Neural cell (in vitro differentiated cells): ENCODE measurements at regions not wholly inside any gene's neighbourhood (a gene's known extent, or its start where the extent isn't known, plus 50 kb on each side); places are given as distances from the start of the nearest gene placed in this dataset.

Source experiments
- H2AFZ ChIP-seq: fragments of 200-600, 300-800 bp; sonication (generic), shearing (Covaris generic); 2 replicates; pipeline ENCODE4 v1.6.0; 2014; ENCODE audit warnings: low read depth, mild to moderate bottlenecking, antibody characterized with exemption, low read length, moderate library complexity
- H3F3A ChIP-seq: fragments of 200-600 bp; shearing (Covaris generic); 2 replicates; pipeline ENCODE4 v1.6.1; 2016; ENCODE audit warnings: mild to moderate bottlenecking, moderate library complexity, mixed read lengths, antibody characterized with exemption, low read length; ENCODE audit not compliant: insufficient read depth, poor library complexity, severe bottlenecking
- H3K27ac ChIP-seq: fragments of 200-600, 300-800 bp; sonication (generic), shearing (Covaris generic); 2 replicates; pipeline ENCODE4 v1.5.1; 2014; ENCODE audit warnings: mild to moderate bottlenecking, low read length, moderate library complexity
- H3K27me3 ChIP-seq: fragments of 300-800, 200-600 bp; sonication (generic), shearing (Covaris generic); 2 replicates; pipeline ENCODE4 v1.6.0; 2014; ENCODE audit warnings: mild to moderate bottlenecking, low read depth, low read length, moderate library complexity; ENCODE audit not compliant: insufficient read depth
- H3K36me3 ChIP-seq: fragments of 300-800, 200-600 bp; sonication (generic), shearing (Covaris generic); 2 replicates; pipeline ENCODE4 v1.5.1; 2014; ENCODE audit warnings: mild to moderate bottlenecking, antibody characterized with exemption, low read length, moderate library complexity; ENCODE audit not compliant: insufficient read depth
- H3K4me2 ChIP-seq: fragments of 300-800, 200-600 bp; sonication (generic), shearing (Covaris generic); 2 replicates; pipeline ENCODE4 v1.6.0; 2014; ENCODE audit warnings: mild to moderate bottlenecking, low read length
- H3K4me3 ChIP-seq: fragments of 300-800, 200-600 bp; sonication (generic), shearing (Covaris generic); 2 replicates; pipeline ENCODE4 v1.5.1; 2014; ENCODE audit warnings: mild to moderate bottlenecking, low read length, moderate library complexity
- H3K79me2 ChIP-seq: fragments of 200-600 bp; shearing (Covaris generic); replicated peaks from 2 replicates; pipeline ENCODE4 v1.6.0; 2014; ENCODE audit warnings: mild to moderate bottlenecking, low read length, moderate library complexity; ENCODE audit not compliant: insufficient read depth
- H3K9ac ChIP-seq: fragments of 300-800, 200-600 bp; sonication (generic), shearing (Covaris generic); 2 replicates; pipeline ENCODE4 v1.6.1; 2016; ENCODE audit warnings: mild to moderate bottlenecking, low read length, mixed read lengths
- H3K9me2 ChIP-seq: fragments of 200-600 bp; shearing (Covaris generic); 2 replicates; pipeline ENCODE4 v1.6.1; 2016; ENCODE audit warnings: mild to moderate bottlenecking, low read length, mixed read lengths; ENCODE audit not compliant: insufficient read depth
- H3K9me3 ChIP-seq: fragments of 200-600, 300-800 bp; sonication (generic), shearing (Covaris generic); 2 replicates; pipeline ENCODE4 v1.6.1; 2016; ENCODE audit warnings: mild to moderate bottlenecking, mixed run types, low read length, moderate library complexity, mixed read lengths
- H4K20me1 ChIP-seq: fragments of 200-600 bp; shearing (Covaris generic); 2 replicates; pipeline ENCODE4 v1.6.1; 2016; ENCODE audit warnings: mild to moderate bottlenecking, mixed run types; ENCODE audit not compliant: insufficient read depth
- EP300 ChIP-seq: fragments of 450-650 bp; conservative IDR thresholded peaks from 2 replicates; pipeline ENCODE4 v1.6.1; 2014; ENCODE audit warnings: antibody characterized with exemption, mild to moderate bottlenecking, moderate library complexity; ENCODE audit not compliant: poor library complexity, severe bottlenecking
- EZH2 ChIP-seq: fragments of 200-600, 300-800 bp; shearing (Covaris generic), sonication (generic); IDR thresholded peaks from 2 replicates; pipeline ENCODE4 v1.6.1; 2014; ENCODE audit warnings: antibody characterized with exemption, low read length, borderline replicate concordance, mild to moderate bottlenecking; ENCODE audit not compliant: insufficient read depth, poor library complexity, severe bottlenecking
- MXI1 ChIP-seq: fragments of 450-650 bp; conservative IDR thresholded peaks from 2 replicates; pipeline ENCODE4 v1.6.1; 2014; ENCODE audit warnings: antibody characterized with exemption, mild to moderate bottlenecking; ENCODE audit not compliant: poor library complexity, severe bottlenecking
- POLR2AphosphoS5 ChIP-seq: IDR thresholded peaks from 2 replicates; pipeline ENCODE4 v1.6.1; 2012
- RAD21 ChIP-seq: fragments of 450-650 bp; conservative IDR thresholded peaks from 2 replicates; pipeline ENCODE4 v1.6.1; 2014; ENCODE audit warnings: antibody characterized with exemption, mild to moderate bottlenecking, moderate library complexity
- SMC3 ChIP-seq: fragments of 450-650 bp; conservative IDR thresholded peaks from 2 replicates; pipeline ENCODE4 v1.6.1; 2014; ENCODE audit warnings: antibody characterized with exemption, mild to moderate bottlenecking, moderate library complexity; ENCODE audit not compliant: poor library complexity
- TAF1 ChIP-seq: IDR thresholded peaks from 2 replicates; pipeline ENCODE4 v1.6.1; 2012; ENCODE audit warnings: low read depth
- TF ChIP-seq, protein P1 (sequence below): fragments of 450-650 bp; IDR thresholded peaks from 2 replicates; pipeline ENCODE4 v1.5.1; 2014; ENCODE audit warnings: antibody characterized with exemption, mild to moderate bottlenecking, moderate library complexity; ENCODE audit not compliant: poor library complexity, severe bottlenecking
- TF ChIP-seq, protein P2 (sequence below): IDR thresholded peaks from 2 replicates; pipeline ENCODE4 v1.6.1; 2012; ENCODE audit warnings: borderline replicate concordance

DNA sequence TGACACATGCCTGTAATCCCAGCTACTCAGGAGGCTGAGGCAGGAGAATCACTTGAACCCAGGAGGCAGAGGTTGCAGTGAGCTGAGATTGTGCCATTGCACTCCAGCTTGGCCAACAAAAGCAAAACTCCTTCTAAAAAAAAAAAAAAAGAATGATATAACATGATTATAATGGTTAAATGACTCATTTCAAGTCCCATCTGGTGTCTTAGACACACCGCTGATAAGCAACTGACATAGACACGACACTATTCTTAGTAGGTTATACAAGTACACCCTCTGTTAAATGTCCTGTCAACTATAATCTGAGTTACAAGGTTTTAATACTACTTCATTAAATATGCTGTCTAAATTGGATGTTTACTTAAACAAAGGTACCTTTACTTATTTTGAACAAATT lies 405.3 kb upstream of the CLINT1 start:
- Histone ChIP-seq H3K27me3 (no peaks in the 10 kb centered on the region), H3K36me3 (no peaks in the 10 kb centered on the region), H3K79me2 (no peaks in the 10 kb centered on the region), H3K27ac (no peak overlapping the region), H3K9me3 (no peaks in the 10 kb centered on the region), H3K4me2 (no peak overlapping the region), H4K20me1 (no peaks in the 10 kb centered on the region), H3K4me3 (no peak overlapping the region), H3K9me2 (no peaks in the 10 kb centered on the region), H3K9ac (no peak overlapping the region), H2AFZ (no peak overlapping the region), H3F3A (no peaks in the 10 kb centered on the region)
- TF ChIP-seq EZH2 (no peak), TAF1 (no peak), MXI1 (no peak), POLR2AphosphoS5 (no peak)
- TF ChIP-seq, protein P1, sequence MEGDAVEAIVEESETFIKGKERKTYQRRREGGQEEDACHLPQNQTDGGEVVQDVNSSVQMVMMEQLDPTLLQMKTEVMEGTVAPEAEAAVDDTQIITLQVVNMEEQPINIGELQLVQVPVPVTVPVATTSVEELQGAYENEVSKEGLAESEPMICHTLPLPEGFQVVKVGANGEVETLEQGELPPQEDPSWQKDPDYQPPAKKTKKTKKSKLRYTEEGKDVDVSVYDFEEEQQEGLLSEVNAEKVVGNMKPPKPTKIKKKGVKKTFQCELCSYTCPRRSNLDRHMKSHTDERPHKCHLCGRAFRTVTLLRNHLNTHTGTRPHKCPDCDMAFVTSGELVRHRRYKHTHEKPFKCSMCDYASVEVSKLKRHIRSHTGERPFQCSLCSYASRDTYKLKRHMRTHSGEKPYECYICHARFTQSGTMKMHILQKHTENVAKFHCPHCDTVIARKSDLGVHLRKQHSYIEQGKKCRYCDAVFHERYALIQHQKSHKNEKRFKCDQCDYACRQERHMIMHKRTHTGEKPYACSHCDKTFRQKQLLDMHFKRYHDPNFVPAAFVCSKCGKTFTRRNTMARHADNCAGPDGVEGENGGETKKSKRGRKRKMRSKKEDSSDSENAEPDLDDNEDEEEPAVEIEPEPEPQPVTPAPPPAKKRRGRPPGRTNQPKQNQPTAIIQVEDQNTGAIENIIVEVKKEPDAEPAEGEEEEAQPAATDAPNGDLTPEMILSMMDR, result no peak
- TF ChIP-seq, protein P2, sequence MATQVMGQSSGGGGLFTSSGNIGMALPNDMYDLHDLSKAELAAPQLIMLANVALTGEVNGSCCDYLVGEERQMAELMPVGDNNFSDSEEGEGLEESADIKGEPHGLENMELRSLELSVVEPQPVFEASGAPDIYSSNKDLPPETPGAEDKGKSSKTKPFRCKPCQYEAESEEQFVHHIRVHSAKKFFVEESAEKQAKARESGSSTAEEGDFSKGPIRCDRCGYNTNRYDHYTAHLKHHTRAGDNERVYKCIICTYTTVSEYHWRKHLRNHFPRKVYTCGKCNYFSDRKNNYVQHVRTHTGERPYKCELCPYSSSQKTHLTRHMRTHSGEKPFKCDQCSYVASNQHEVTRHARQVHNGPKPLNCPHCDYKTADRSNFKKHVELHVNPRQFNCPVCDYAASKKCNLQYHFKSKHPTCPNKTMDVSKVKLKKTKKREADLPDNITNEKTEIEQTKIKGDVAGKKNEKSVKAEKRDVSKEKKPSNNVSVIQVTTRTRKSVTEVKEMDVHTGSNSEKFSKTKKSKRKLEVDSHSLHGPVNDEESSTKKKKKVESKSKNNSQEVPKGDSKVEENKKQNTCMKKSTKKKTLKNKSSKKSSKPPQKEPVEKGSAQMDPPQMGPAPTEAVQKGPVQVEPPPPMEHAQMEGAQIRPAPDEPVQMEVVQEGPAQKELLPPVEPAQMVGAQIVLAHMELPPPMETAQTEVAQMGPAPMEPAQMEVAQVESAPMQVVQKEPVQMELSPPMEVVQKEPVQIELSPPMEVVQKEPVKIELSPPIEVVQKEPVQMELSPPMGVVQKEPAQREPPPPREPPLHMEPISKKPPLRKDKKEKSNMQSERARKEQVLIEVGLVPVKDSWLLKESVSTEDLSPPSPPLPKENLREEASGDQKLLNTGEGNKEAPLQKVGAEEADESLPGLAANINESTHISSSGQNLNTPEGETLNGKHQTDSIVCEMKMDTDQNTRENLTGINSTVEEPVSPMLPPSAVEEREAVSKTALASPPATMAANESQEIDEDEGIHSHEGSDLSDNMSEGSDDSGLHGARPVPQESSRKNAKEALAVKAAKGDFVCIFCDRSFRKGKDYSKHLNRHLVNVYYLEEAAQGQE, result no peak

DNA sequence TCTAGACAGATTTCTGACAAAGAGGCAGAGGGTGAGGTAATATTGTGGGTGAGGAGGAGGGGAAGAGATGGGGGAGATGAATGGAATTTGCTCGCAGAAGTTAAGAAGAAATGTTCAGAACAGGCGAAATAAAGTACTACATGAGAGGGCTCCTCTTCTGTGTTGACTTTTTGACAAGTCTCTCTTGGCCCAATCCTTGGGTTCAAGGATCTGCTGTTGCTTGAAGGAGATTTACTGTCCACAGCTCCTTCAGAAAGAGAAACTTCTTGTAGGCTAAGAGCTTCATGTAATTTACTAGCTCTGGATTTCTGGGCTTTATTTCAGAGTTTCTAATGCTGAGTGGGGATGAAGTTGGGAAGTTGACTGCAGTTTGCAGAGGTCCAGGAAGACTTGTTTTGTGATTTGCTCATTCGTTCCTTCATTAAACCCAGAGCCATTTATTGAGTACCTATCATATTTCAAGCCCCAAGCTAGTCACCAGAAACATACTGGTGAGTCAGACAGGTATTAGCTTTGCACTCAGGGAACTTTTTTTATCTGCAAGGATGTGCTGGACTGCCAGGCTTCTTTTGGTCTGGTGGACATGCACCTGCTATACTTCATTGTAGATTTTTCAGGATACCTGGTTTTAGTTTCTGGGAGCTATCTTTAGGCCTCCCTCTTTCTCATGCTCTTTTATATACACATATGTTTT lies 402.9 kb upstream of the CLINT1 start:
- H3K4me2 ChIP-seq, result no peak overlapping the region
- H3K9ac ChIP-seq, result no peak overlapping the region
- H3K27me3 ChIP-seq, result no peaks in the 10 kb centered on the region
- H2AFZ ChIP-seq, result no peak overlapping the region
- no peaks in the 10 kb centered on the region for H3F3A ChIP-seq
- no peak overlapping the region for H3K4me3 ChIP-seq
- H3K9me3 ChIP-seq, result no peaks in the 10 kb centered on the region
- H3K27ac ChIP-seq, result no peak overlapping the region
- no peaks in the 10 kb centered on the region for H3K79me2 ChIP-seq
- H4K20me1 ChIP-seq, result no peaks in the 10 kb centered on the region
- no peak for TF ChIP-seq MXI1
- no peak for TF ChIP-seq EP300
- no peak for TF ChIP-seq RAD21
- TF ChIP-seq SMC3, result no peak
- no peak for TF ChIP-seq POLR2AphosphoS5
- TF ChIP-seq, protein P2, result no peak
- TF ChIP-seq TAF1, result no peak
- no peak for TF ChIP-seq EZH2
- TF ChIP-seq, protein P1, result no peak
- no peaks in the 10 kb centered on the region for H3K36me3 ChIP-seq
- no peaks in the 10 kb centered on the region for H3K9me2 ChIP-seq
